Eye (tissue), 1 donor: ENCODE measurements at regions not wholly inside any gene's neighbourhood (a gene's known extent, or its start where the extent isn't known, plus 50 kb on each side); places are given as distances from the start of the nearest gene placed in this dataset.
A peak's percentile ranks its signal among the peaks of the same experiment; 100 is the strongest.
"Not testable (repeated sequence)": the region's sequence is repeated elsewhere in the genome, so short reads cannot be mapped to it uniquely, and the experiment has no call there.

Source experiments
- DNase-seq: peaks from one replicate; pipeline ENCODE4 v3.0.0-alpha.2; 2015

DNA sequence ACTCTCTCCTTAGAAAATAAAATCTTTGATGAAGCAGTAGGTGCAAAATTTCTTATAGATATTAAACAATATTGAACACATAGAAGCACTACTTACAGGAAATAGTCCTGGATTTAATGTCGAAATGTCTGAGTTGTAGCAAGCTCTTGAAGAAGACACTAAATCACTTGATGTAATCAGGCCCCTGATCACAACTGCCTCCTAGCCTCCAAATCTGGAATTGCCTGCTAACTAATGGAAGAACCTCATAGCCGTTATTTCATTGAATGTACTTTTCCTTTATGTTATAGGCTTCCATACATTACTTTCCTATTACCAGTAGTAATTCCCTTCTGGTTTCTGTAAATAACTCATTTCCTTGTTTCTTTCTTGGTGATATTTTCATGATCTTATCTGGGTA lies 675.7 kb upstream of the CHRM3 start:
- DNase-seq = no peak

DNA sequence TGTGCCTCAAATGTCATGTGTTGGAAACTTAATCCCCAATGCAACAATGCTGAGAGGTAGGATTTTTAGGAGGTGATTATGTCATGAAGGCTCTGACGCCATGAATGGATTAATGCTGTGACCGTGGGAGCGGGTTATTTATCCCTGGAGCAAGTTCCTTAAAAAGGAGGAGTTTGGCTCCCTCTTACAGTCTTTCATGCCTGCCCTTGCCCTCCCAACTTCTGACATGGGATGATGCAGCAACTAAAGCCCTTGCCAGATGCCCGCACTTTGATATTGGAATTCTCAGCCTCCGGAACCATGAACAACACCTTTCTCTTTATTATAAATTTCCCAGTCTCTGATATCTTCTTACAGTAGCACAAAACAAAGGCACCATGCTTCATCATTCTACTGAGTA lies 685.3 kb upstream of the CHRM3 start:
- DNase-seq = no peak

- no peak for DNase-seq
Measured at GRCh38 chr1:238690415-238690814, 696.0 kb upstream of the CHRM3 start.

GRCh38 chr1:238684576-238684975 lies 701.8 kb upstream of the CHRM3 start:
- DNase-seq = not testable (repeated sequence)

- no peak for DNase-seq
Measured at GRCh38 chr1:238681451-238681850, 704.9 kb upstream of the CHRM3 start.

GRCh38 chr1:238681021-238681420 lies 705.3 kb upstream of the CHRM3 start:
- DNase-seq = no peak

- DNase-seq = no peak
Measured at GRCh38 chr1:238677567-238677966, 708.8 kb upstream of the CHRM3 start.

GRCh38 chr1:238675221-238675620 lies 711.1 kb upstream of the CHRM3 start:
- no peak for DNase-seq

DNA sequence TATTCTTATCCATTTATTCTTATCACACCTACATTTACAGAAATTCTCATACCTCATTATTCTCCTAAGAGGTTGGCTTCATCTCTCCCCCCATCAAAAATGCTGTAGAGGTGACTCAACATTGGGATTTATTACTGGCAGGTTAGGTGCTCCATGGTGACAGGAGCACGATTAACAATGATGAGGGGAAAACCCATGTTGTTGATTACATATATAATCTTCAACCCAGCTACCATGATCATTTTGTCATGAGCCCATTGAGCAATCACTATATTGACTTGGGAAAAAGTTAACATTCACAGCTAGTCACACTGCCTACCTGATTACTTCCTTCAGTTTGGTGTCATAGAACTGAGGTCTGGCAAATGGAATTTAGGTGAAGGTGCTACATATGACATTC lies 712.1 kb upstream of the CHRM3 start:
- no peak for DNase-seq

GRCh38 chr1:238673561-238673960 lies 712.8 kb upstream of the CHRM3 start:
- DNase-seq = no peak

DNA sequence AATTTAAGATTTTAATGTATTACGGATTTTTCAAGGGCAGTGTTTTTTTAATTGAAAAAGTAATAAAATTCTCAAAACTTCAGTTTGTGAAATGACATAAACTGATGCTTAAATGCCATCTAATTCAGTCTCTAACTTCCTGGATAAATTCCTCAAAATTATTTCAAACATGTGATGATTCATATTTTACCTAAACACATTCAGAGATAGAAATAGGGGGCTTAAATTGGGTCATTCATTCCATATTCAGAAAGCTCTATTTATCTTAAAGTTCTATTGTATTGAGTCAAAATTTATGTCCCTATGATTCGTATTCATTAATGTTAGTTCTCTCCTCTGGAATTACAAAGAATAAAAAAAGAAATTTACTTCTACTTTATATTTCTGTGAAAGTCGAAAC lies 713.6 kb upstream of the CHRM3 start:
- no peak for DNase-seq

DNA sequence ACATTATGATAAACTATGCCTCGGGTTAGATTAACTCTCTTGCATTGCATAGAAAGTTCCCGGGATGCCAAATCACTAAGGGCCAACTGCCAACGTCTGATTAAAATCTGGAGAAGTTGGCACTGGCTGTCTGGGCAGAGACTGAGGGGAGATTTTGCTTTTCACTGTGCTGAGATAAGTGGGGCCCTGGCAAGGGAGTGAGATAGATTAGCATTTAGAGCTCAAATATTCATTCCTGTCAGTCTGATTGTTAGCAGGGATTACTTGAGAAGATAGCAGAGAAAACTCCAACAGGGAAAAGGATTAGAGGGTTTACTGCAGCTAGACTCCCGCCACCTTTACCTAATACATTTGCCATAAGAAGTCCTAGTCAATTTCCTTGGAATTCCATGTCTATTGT lies 714.1 kb upstream of the CHRM3 start:
- DNase-seq = peak; percentile 16

GRCh38 chr1:238664139-238664538 lies 722.2 kb upstream of the CHRM3 start:
- DNase-seq = no peak

DNA sequence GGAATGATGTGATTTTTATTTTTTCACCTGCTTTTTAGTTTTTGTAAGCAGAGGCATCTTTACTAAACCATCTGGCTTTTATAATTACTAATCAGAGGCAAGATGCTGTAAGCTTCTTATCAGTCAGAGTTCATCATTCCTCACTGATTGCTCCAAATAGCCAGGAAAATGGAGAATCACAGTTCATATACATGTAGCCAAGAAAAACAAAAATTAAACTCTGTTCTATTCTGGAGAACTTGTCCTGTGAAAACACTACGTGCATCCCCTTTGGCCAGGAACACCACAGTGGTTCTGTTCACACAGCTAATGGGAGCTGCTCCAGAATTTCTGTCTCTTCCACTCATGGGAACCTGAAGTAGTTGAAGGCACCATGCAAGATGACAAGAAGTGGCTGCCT lies 725.5 kb upstream of the CHRM3 start:
- no peak for DNase-seq

- DNase-seq = no peak
Measured at GRCh38 chr1:238658763-238659162, 727.6 kb upstream of the CHRM3 start.

DNA sequence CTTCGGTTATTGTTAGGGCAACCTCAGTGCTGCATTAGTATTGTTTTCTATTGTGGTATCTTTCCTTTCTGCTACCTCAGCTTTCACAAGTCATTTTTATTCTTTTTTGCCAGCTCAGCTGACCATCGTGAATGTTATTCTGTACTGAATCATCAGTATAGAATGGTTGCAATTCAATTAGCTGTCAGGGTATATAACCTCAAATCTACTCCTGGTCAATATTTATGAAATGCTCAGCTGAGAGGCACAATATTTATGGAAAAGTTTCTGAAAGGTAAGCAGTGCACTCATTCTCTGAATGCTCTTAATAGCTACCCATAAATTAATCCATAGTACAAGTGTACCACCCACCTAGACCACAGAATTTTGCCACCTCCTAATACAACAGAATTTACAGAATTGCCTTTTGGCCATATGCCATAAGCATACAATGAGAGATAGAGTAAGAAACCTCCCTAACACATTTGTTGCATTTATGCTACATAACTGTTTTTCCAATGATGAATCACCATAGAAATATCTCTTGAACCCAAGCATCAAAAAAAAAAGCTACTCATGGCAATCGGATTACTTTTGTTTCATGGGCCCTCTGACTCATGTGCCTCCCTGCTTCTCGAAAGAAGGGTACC lies 732.6 kb upstream of the CHRM3 start:
- DNase-seq = no peak

DNA sequence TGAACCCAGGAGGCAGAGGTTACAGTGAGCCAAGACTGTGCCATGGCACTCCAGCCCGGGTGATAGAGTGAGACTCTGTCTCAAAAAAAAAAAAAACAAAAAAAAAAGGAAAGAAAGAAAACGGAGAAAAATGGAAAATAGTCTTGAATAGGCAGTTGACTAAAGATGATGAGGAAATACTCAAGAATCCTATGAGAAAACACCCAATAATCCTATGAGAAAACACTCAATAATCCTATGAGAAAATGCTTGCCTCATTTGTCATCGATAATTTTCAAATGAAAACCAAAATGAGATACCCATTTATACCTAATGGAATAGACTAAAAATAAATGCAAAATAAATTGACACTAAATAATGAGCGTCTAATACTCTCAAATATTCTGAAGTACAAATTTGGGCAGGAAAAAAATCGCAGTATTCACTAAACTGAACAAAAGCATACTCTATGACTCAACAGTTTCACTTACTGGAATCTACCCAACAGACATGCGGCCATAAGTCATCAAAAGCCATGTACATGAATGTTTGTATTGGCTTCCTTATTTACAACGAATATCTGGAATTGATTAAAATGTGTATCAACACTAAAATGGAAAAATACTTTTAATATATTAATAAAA lies 733.9 kb upstream of the CHRM3 start:
- DNase-seq = no peak

- DNase-seq = no peak
Measured at GRCh38 chr1:238649200-238649599, 737.2 kb upstream of the CHRM3 start.

- no peak for DNase-seq
Measured at GRCh38 chr1:238648751-238649150, 737.6 kb upstream of the CHRM3 start.

DNA sequence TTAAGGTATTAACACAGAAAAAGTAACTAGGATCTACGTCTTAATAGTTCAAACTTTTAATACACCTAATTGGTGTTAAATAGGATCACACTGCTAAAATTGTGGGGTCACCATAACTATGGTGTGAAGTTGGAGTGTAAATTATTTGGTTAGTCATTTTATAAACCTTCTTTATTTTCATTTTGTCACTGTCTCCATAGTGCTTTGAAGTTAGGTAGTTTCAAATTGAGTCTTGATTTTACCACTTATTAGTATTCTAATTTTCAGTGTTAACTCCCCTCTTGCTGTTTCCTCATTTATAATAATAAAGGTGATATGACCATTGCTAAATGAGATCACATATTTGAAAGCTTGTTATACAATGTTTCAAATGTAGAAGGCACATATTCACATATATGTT lies 738.1 kb upstream of the CHRM3 start:
- DNase-seq = no peak

DNA sequence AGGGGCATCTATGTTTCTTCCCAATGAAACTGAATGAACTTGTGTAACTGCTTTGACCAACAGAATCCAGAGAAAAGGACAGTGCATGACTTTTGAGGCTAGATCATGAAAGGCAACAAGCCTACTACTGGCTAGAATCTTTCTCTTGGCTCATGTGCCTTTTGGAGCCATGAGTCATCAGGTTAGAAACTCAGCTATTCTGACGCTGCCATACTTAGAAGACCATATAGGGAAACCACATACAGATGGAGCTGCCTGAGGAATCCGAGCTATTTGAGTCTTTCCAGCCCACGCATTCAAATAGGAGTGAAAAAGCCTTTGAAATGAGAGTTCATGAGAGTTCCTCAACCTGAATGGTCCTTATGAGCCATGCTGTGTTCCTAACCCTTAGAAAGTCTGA lies 738.5 kb upstream of the CHRM3 start:
- no peak for DNase-seq

GRCh38 chr1:238642231-238642630 lies 744.1 kb upstream of the CHRM3 start:
- peak; percentile 15 for DNase-seq

GRCh38 chr1:238639861-238640260 lies 746.5 kb upstream of the CHRM3 start:
- no peak for DNase-seq

DNA sequence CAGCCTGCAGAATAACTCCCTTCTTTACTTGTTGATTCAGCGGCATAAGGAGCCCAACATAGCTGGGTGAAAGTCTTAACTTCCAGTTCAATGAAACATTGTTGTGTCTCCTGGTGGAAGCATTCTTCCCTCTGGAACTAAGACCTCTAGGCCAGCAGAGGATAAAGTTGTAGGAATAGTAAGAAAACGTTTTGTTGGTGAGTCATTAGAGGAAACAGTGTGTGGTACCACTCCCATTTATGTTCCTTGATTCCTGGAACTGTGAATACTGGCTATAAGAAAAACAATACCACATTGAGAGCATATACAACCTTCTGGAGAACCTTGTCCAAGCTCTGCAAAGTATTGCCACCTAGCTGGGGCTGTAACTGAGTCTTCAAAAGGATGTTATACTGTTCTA lies 737.4 kb upstream of the ZP4 start:
- DNase-seq = no peak

DNA sequence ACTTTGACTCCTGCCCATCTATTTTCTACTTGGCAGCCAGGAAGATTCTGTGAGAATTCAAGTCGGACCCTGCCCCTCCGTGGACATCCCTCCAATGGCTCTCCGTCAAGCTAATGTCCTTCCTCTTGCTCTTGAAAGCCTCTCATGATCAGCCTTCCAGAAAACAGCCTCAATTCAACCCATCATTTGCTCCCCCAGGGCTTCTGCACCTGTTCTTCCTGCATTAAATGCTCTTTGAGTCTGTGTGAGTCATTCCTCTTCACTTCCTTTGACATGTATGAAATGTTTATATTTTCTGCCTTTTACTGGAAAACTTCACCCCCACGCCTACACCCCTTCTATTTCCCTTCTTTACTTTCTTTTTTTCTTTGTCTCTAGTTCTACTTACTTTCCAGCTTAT lies 734.1 kb upstream of the ZP4 start:
- DNase-seq = peak; percentile 75
